BJ (cell line): ENCODE measurements at regions not wholly inside any gene's neighbourhood (a gene's known extent, or its start where the extent isn't known, plus 50 kb on each side); places are given as distances from the start of the nearest gene placed in this dataset.

Experiments used
- CTCF ChIA-PET: fragments of 350-600 bp; formaldehyde crosslinking; extraction: SDS; loops from one replicate; lab custom pipeline; 2021; ENCODE audit warnings: antibody characterized with exemption, inconsistent platforms; lab: Yijun Ruan, JAX
- POLR2A ChIA-PET: fragments of 300-600 bp; sonication (Branson Sonifier 250); formaldehyde crosslinking; extraction: SDS; loops from one replicate; lab custom pipeline; 2021; ENCODE audit warnings: antibody characterized with exemption; lab: Charles Lee
- DNase-seq: peaks from one replicate; pipeline ENCODE4 v3.0.0-alpha.2; 2011; ENCODE audit warnings: low read depth
- H3K27me3 ChIP-seq: 2 replicates; pipeline ENCODE4 v1.6.0; 2011; ENCODE audit warnings: low read length; ENCODE audit not compliant: control insufficient read depth, insufficient read depth
- H3K36me3 ChIP-seq: 2 replicates; pipeline ENCODE4 v1.5.1; 2011; ENCODE audit warnings: low read length; ENCODE audit not compliant: control insufficient read depth, insufficient read depth
- H3K4me3 ChIP-seq: 2 replicates; pipeline ENCODE4 v1.5.1; 2011; ENCODE audit warnings: low read depth, mild to moderate bottlenecking, control low read depth, low read length
- CTCF ChIP-seq: IDR thresholded peaks from 2 replicates; pipeline ENCODE4 v1.5.1; 2011; ENCODE audit warnings: low read depth, mild to moderate bottlenecking, control low read depth, inconsistent platforms, low read length, moderate library complexity; ENCODE audit not compliant: insufficient read depth

- no peaks in the 10 kb centered on the region for H3K27me3 ChIP-seq
- DNase-seq, result no peak
- H3K36me3 ChIP-seq, result no peaks in the 10 kb centered on the region
- ChIA-PET POLR2A (no interaction called here), CTCF (no interaction called here)
- TF ChIP-seq CTCF, result no peak
- no peak overlapping the region for H3K4me3 ChIP-seq
Observed at GRCh38 chr6:40038626-40039025, 104.4 kb upstream of the MOCS1 start.

- CTCF ChIA-PET, result no interaction called here
- POLR2A ChIA-PET, result no interaction called here
- DNase-seq, result no peak
- Histone ChIP-seq H3K4me3 (no peak overlapping the region), H3K36me3 (no peaks in the 10 kb centered on the region), H3K27me3 (no peaks in the 10 kb centered on the region)
- TF ChIP-seq CTCF, result no peak
Observed at GRCh38 chr6:40037271-40037670, 103.0 kb upstream of the MOCS1 start.

- TF ChIP-seq CTCF, result no peak
- CTCF ChIA-PET, result no interaction called here
- Histone ChIP-seq H3K4me3 (no peak overlapping the region), H3K36me3 (no peaks in the 10 kb centered on the region), H3K27me3 (no peaks in the 10 kb centered on the region)
- DNase-seq, result no peak
- POLR2A ChIA-PET, result no interaction called here
Observed at GRCh38 chr6:40036186-40036585, 101.9 kb upstream of the MOCS1 start.

- DNase-seq, result no peak
- POLR2A ChIA-PET, result no interaction called here
- Histone ChIP-seq H3K36me3 (no peaks in the 10 kb centered on the region), H3K27me3 (peaks cover 2% of the 10 kb centered on the region; the same call in 1 of the 2 replicates), H3K4me3 (no peak overlapping the region)
- TF ChIP-seq CTCF, result no peak
- CTCF ChIA-PET, result no interaction called here
Observed at GRCh38 chr6:40028449-40028848, 94.2 kb upstream of the MOCS1 start.

- Histone ChIP-seq H3K27me3 (peaks cover 2% of the 10 kb centered on the region; the same call in 1 of the 2 replicates), H3K36me3 (no peaks in the 10 kb centered on the region), H3K4me3 (no peak overlapping the region)
- ChIA-PET CTCF (interaction anchor here (1.3 kb wide), 1 partner anchor 15 kb away, joined by 3 read pairs; no protein-coding TSS in a partner anchor), POLR2A (no interaction called here)
- DNase-seq, result no peak
- no peak for TF ChIP-seq CTCF
Observed at GRCh38 chr6:40022867-40023266, 88.6 kb upstream of the MOCS1 start.
